K562 (cell line): ENCODE measurements at regions not wholly inside any gene's neighbourhood (a gene's known extent, or its start where the extent isn't known, plus 50 kb on each side); places are given as distances from the start of the nearest gene placed in this dataset.

Source experiments
- AFF4 ChIP-seq: sonication (generic); formaldehyde crosslinking; IDR thresholded peaks from 2 replicates; pipeline ENCODE4 v1.8.0; 2023; ENCODE audit warnings: mild to moderate bottlenecking, missing genetic modification reagents
- GTF2A2 ChIP-seq: IDR thresholded peaks from 2 replicates; pipeline ENCODE4 v1.6.1; 2016; ENCODE audit warnings: mild to moderate bottlenecking, missing genetic modification characterization, missing compliant biosample characterization
- MAFF ChIP-seq: IDR thresholded peaks from 2 replicates; pipeline ENCODE4 v1.6.1; 2012; ENCODE audit warnings: low read length, improper control_type of control experiment
- PKNOX1 ChIP-seq: fragments of 450-650 bp; IDR thresholded peaks from 2 replicates; pipeline ENCODE4 v1.6.1; 2016
- SAFB ChIP-seq: fragments of 200-400 bp; formaldehyde crosslinking; IDR thresholded peaks from 2 replicates; pipeline ENCODE4 v1.6.1; 2017; ENCODE audit warnings: low read depth, low read length, borderline replicate concordance
- TFAP4 ChIP-seq: sonication (generic); formaldehyde crosslinking; IDR thresholded peaks from 2 replicates; pipeline ENCODE4 v1.8.0; 2022; ENCODE audit warnings: missing genetic modification reagents, mild to moderate bottlenecking, moderate library complexity, borderline replicate concordance
- TSC22D4 ChIP-seq: fragments of 450-650 bp; IDR thresholded peaks from 2 replicates; pipeline ENCODE4 v1.6.1; 2016; ENCODE audit warnings: missing genetic modification characterization, missing biosample characterization, control low read depth
- ZNF512 ChIP-seq: IDR thresholded peaks from 2 replicates; pipeline ENCODE4 v1.6.1; 2016; ENCODE audit warnings: missing genetic modification characterization, missing compliant biosample characterization
- TF ChIP-seq, protein P1 (sequence below), 2 experiments: fragments of 250-450 bp in 1 of 2; fragments of 450-650 bp in 1 of 2; sonication (Bioruptor Pico) in 1 of 2; IDR thresholded peaks; 2 replicates each; pipeline versions ENCODE4 v1.6.1 to v1.8.0; 2016 to 2021; ENCODE audit warnings: mild to moderate bottlenecking in 2 of 2, moderate library complexity in 2 of 2, missing compliant biosample characterization in 1 of 2, missing genetic modification characterization in 1 of 2
- TF ChIP-seq, protein P2 (sequence below): fragments of 450-650 bp; formaldehyde crosslinking; IDR thresholded peaks from 2 replicates; pipeline ENCODE4 v1.4.0; 2020; ENCODE audit warnings: mild to moderate bottlenecking, moderate library complexity
- TF ChIP-seq, protein P3 (sequence below): fragments of 450-650 bp; formaldehyde crosslinking; IDR thresholded peaks from 2 replicates; pipeline ENCODE4 v1.4.0; 2022; ENCODE audit warnings: missing genetic modification characterization

DNA sequence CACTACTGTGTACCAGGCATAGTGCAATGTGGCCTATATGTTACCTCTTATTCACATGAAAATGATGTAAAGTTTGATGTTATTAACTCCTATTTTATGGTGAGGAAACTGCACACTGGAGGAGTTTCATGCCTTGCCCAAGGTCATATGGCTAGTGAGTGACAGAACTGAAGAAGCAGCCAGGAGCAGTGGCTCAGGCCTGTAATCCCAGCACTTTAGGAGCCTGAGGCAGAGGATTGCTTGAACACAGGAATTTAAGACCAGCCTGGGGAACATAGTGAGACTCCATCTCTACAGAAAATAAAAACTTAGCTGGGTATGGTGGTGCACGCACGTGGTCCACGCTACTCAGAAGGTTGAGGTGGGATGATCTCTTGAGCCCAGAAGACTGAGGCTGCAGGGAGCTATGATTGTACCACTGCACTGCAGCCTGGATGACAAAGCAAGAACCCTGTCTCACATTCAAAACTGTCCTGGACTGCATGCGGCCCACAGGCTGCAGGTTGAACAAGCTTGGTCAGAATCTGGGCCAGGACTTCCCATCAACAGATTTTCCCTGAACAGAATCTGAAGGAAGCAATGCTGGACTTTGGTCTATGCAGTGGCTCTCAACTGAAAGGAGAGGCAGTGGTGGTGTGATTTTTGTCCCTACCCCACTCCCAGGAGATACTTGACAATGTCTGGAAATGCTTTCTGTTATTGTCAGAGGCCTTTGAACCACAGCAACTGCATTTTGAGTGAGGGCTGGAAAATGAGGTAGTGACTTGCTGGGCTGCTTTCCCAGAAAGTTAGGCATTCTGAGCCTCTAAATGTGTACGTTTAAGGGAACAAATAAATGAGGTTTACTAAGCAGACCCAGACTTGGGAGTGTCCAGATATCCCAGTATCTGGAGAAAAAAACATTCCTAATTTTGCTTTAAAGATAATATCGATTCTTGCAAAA, 479.5 kb downstream of the TMEM114 start (continued):
- TF ChIP-seq AFF4 = peak; percentile 74; the same call in 1 of the 2 replicates
- peak; percentile 82 for TF ChIP-seq PKNOX1
- TF ChIP-seq, protein P1, sequence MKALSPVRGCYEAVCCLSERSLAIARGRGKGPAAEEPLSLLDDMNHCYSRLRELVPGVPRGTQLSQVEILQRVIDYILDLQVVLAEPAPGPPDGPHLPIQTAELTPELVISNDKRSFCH (CRISPR knock-in tag; IDR thresholded peaks at IDR 0.05) = no peak
- TF ChIP-seq, protein P1 (tag; IDR thresholded peaks at IDR 0.05) = 0 out of 2 replicates have a peak, but pooled peaks have one; percentile 45
- no peak for TF ChIP-seq TSC22D4 (tag)
- no peak for TF ChIP-seq ZNF512 (tag)
- TF ChIP-seq, protein P2, sequence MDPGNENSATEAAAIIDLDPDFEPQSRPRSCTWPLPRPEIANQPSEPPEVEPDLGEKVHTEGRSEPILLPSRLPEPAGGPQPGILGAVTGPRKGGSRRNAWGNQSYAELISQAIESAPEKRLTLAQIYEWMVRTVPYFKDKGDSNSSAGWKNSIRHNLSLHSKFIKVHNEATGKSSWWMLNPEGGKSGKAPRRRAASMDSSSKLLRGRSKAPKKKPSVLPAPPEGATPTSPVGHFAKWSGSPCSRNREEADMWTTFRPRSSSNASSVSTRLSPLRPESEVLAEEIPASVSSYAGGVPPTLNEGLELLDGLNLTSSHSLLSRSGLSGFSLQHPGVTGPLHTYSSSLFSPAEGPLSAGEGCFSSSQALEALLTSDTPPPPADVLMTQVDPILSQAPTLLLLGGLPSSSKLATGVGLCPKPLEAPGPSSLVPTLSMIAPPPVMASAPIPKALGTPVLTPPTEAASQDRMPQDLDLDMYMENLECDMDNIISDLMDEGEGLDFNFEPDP (CRISPR knock-in tag) = no peak
- peak; percentile 55 for TF ChIP-seq MAFF
- TF ChIP-seq TFAP4 (CRISPR knock-in tag) = peak; percentile 41; the same call in 1 of the 2 replicates
- no peak for TF ChIP-seq GTF2A2 (tag)
- TF ChIP-seq SAFB = no peak
- TF ChIP-seq, protein P3, sequence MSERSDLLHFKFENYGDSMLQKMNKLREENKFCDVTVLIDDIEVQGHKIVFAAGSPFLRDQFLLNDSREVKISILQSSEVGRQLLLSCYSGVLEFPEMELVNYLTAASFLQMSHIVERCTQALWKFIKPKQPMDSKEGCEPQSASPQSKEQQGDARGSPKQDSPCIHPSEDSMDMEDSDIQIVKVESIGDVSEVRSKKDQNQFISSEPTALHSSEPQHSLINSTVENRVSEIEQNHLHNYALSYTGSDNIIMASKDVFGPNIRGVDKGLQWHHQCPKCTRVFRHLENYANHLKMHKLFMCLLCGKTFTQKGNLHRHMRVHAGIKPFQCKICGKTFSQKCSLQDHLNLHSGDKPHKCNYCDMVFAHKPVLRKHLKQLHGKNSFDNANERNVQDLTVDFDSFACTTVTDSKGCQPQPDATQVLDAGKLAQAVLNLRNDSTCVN (CRISPR knock-in tag) = no peak
